H1 (cell line): ENCODE measurements at regions not wholly inside any gene's neighbourhood (a gene's known extent, or its start where the extent isn't known, plus 50 kb on each side); places are given as distances from the start of the nearest gene placed in this dataset.

Source experiments
- CTCF ChIA-PET: fragments of 300-600 bp; sonication (Branson Sonifier 250); formaldehyde crosslinking; loops from one replicate; lab custom pipeline; 2021; ENCODE audit not compliant: partially characterized antibody; lab: Charles Lee
- POLR2A ChIA-PET: fragments of 300-600 bp; sonication (Branson Sonifier 250); formaldehyde crosslinking; loops from one replicate; lab custom pipeline; 2021; ENCODE audit warnings: inconsistent platforms; ENCODE audit not compliant: partially characterized antibody; lab: Charles Lee
- DNase-seq, 2 experiments: peaks; one replicate each; pipeline versions ENCODE4 v3.0.0 to v3.0.0-alpha.2; 2010 to 2022; ENCODE audit warnings: low spot score in 2 of 2, low read depth in 1 of 2, mixed read lengths in 1 of 2
- FAIRE-seq: peaks from 2 replicates; lab custom pipeline; 2011; peaks lifted over from hg19 to GRCh38; lab: Jason Lieb, UNC
- H2AFZ ChIP-seq: 2 replicates; pipeline ENCODE4 v1.8.1; 2012; ENCODE audit warnings: low read length, inconsistent platforms
- H2AK5ac ChIP-seq: 2 replicates; pipeline ENCODE4 v1.6.1; 2013; ENCODE audit warnings: low read depth, low read length
- H2BK120ac ChIP-seq: replicated peaks from 2 replicates; pipeline ENCODE3; 2013; ENCODE audit warnings: low read depth, low read length, inconsistent platforms
- H2BK12ac ChIP-seq: 2 replicates; pipeline ENCODE4 v1.6.1; 2013; ENCODE audit warnings: low read depth, low read length
- H2BK15ac ChIP-seq: 2 replicates; pipeline ENCODE4 v1.6.1; 2013; ENCODE audit warnings: low read length
- H2BK20ac ChIP-seq: 2 replicates; pipeline ENCODE4 v1.6.1; 2013; ENCODE audit warnings: low read length
- H2BK5ac ChIP-seq: 2 replicates; pipeline ENCODE4 v1.6.1; 2013; ENCODE audit warnings: low read depth, low read length
- H3K14ac ChIP-seq: 2 replicates; pipeline ENCODE4 v1.6.1; 2013; ENCODE audit warnings: inconsistent platforms; ENCODE audit not compliant: insufficient read length
- H3K18ac ChIP-seq: 2 replicates; pipeline ENCODE4 v1.6.1; 2013; ENCODE audit warnings: low read length; ENCODE audit errors: extremely low read depth
- H3K23ac ChIP-seq: 2 replicates; pipeline ENCODE4 v1.6.1; 2013; ENCODE audit warnings: inconsistent platforms; ENCODE audit not compliant: insufficient read length
- H3K23me2 ChIP-seq: 2 replicates; pipeline ENCODE4 v1.6.1; 2013; ENCODE audit warnings: low read depth, low read length
- H3K27ac ChIP-seq: 2 replicates; pipeline ENCODE4 v1.6.1; 2011; ENCODE audit warnings: low read depth, low read length, inconsistent platforms
- H3K27me3 ChIP-seq, 4 experiments: replicated peaks in 1 of 4; 1 replicate in 1 of 4; 2 replicates in 3 of 4; pipeline versions ENCODE4 v1.6.1 to v1.8.1; 2011 to 2013; ENCODE audit warnings: low read length in 3 of 4, mild to moderate bottlenecking in 3 of 4, inconsistent platforms in 2 of 4, mixed read lengths in 2 of 4, moderate library complexity in 1 of 4; ENCODE audit not compliant: control insufficient read depth in 3 of 4, insufficient read depth in 3 of 4; ENCODE audit errors: extremely low read depth in 1 of 4
- H3K36me3 ChIP-seq, 4 experiments: 2 replicates each; pipeline versions ENCODE4 v1.6.1 to v1.8.1; 2011 to 2013; ENCODE audit warnings: mild to moderate bottlenecking in 4 of 4, low read length in 3 of 4, moderate library complexity in 2 of 4, control low read depth in 1 of 4, inconsistent platforms in 1 of 4; ENCODE audit not compliant: insufficient read depth in 4 of 4, control insufficient read depth in 2 of 4
- H3K4ac ChIP-seq: replicated peaks from 2 replicates; pipeline ENCODE3; 2013; ENCODE audit warnings: low read length, low read depth, mixed read lengths, inconsistent platforms; ENCODE audit not compliant: insufficient read length
- H3K4me1 ChIP-seq, 4 experiments: replicated peaks in 1 of 4; 1 replicate in 1 of 4; 2 replicates in 3 of 4; pipeline versions ENCODE4 v1.6.1 to v1.8.1; 2011 to 2013; ENCODE audit warnings: low read length in 3 of 4, inconsistent platforms in 2 of 4, mixed read lengths in 1 of 4; ENCODE audit not compliant: insufficient read depth in 4 of 4, control insufficient read depth in 3 of 4
- H3K4me2 ChIP-seq, 2 experiments: 2 replicates each; pipeline versions ENCODE4 v1.6.1 to v1.8.1; 2011 to 2013; ENCODE audit warnings: low read depth in 2 of 2, low read length in 2 of 2, control low read depth in 1 of 2, inconsistent platforms in 1 of 2, mild to moderate bottlenecking in 1 of 2; ENCODE audit not compliant: insufficient read depth in 1 of 2
- H3K4me3 ChIP-seq, 4 experiments: fragments of 200-600, 300-600 bp in 1 of 4; sonication (generic), shearing (Covaris generic), sonication (Bioruptor Twin) in 1 of 4; 2 replicates each; pipeline versions ENCODE4 v1.5.1 to v1.8.1; 2011 to 2016; ENCODE audit warnings: low read length in 4 of 4, low read depth in 3 of 4, control low read depth in 2 of 4, inconsistent platforms in 2 of 4, mild to moderate bottlenecking in 2 of 4, mixed read lengths in 1 of 4, moderate library complexity in 1 of 4; ENCODE audit not compliant: insufficient read depth in 2 of 4; ENCODE audit errors: extremely low read depth in 1 of 4
- H3K56ac ChIP-seq: replicated peaks from 2 replicates; pipeline ENCODE3; 2013; ENCODE audit warnings: low read depth, mild to moderate bottlenecking, mixed read lengths, low read length, inconsistent platforms; ENCODE audit not compliant: insufficient read length
- H3K79me1 ChIP-seq: 2 replicates; pipeline ENCODE4 v1.6.1; 2013; ENCODE audit warnings: low read depth, low read length, control low read depth
- H3K79me2 ChIP-seq, 2 experiments: 2 replicates each; pipeline versions ENCODE4 v1.6.1 to v1.8.1; 2012 to 2013; ENCODE audit warnings: low read length in 2 of 2, mild to moderate bottlenecking in 2 of 2, inconsistent platforms in 1 of 2; ENCODE audit not compliant: insufficient read depth in 2 of 2, control insufficient read depth in 1 of 2
- H3K9ac ChIP-seq, 4 experiments: replicated peaks in 1 of 4; 1 replicate in 1 of 4; 2 replicates in 3 of 4; pipeline versions ENCODE4 v1.6.1 to v1.8.1; 2011 to 2013; ENCODE audit warnings: low read depth in 3 of 4, low read length in 3 of 4, control low read depth in 2 of 4, mild to moderate bottlenecking in 2 of 4, moderate library complexity in 2 of 4, inconsistent platforms in 1 of 4; ENCODE audit errors: extremely low read depth in 1 of 4
- H3K9me3 ChIP-seq, 2 experiments: 2 replicates each; pipeline versions ENCODE4 v1.6.1 to v1.8.1; 2012 to 2013; ENCODE audit warnings: mild to moderate bottlenecking in 2 of 2, moderate library complexity in 2 of 2, control low read depth in 1 of 2, inconsistent platforms in 1 of 2, low read depth in 1 of 2, low read length in 1 of 2, mixed read lengths in 1 of 2; ENCODE audit not compliant: insufficient read depth in 2 of 2
- H4K20me1 ChIP-seq, 2 experiments: replicated peaks in 1 of 2; 2 replicates each; pipeline versions ENCODE3 to v1.8.1; 2011 to 2013; ENCODE audit warnings: inconsistent platforms in 2 of 2, low read length in 2 of 2, mild to moderate bottlenecking in 1 of 2; ENCODE audit not compliant: insufficient read depth in 2 of 2, control insufficient read depth in 1 of 2
- H4K5ac ChIP-seq: 2 replicates; pipeline ENCODE4 v1.6.1; 2013; ENCODE audit warnings: low read length, low read depth, mixed read lengths, inconsistent platforms; ENCODE audit not compliant: insufficient read length
- H4K8ac ChIP-seq: 2 replicates; pipeline ENCODE4 v1.8.0; 2013; ENCODE audit warnings: mild to moderate bottlenecking, moderate library complexity, low read length, inconsistent platforms; ENCODE audit not compliant: insufficient read depth; ENCODE audit errors: extremely low read depth
- H4K91ac ChIP-seq: replicated peaks from 2 replicates; pipeline ENCODE3; 2013; ENCODE audit warnings: low read length, mixed read lengths, inconsistent platforms; ENCODE audit not compliant: insufficient read length
- CEBPB ChIP-seq: IDR thresholded peaks from 2 replicates; pipeline ENCODE4 v1.6.1; 2012; ENCODE audit warnings: low read depth, low read length
- SP4 ChIP-seq: IDR thresholded peaks from 2 replicates; pipeline ENCODE4 v1.6.1; 2012; ENCODE audit warnings: low read length, inconsistent platforms
- WGBS, 2 experiments: shearing (Covaris generic) in 1 of 2; methylation state at CpG; one replicate each; pipeline versions ENCODE4 v1.1.6 to v1.1.7; 2013 to 2015; ENCODE audit warnings: low lambda C conversion rate in 2 of 2, mixed read lengths in 2 of 2, inconsistent platforms in 1 of 2, low coverage in 1 of 2, missing lambda C conversion rate in 1 of 2; ENCODE audit not compliant: insufficient replicate concordance in 2 of 2, insufficient coverage in 1 of 2, insufficient read length in 1 of 2; ENCODE audit errors: extremely low coverage in 1 of 2, missing lambda C conversion rate in 1 of 2; 5-methylcytosine and 5-hydroxymethylcytosine counted together
- TF ChIP-seq, protein P1 (sequence below): IDR thresholded peaks from 2 replicates; pipeline ENCODE4 v1.6.1; 2012; ENCODE audit warnings: inconsistent platforms

DNA sequence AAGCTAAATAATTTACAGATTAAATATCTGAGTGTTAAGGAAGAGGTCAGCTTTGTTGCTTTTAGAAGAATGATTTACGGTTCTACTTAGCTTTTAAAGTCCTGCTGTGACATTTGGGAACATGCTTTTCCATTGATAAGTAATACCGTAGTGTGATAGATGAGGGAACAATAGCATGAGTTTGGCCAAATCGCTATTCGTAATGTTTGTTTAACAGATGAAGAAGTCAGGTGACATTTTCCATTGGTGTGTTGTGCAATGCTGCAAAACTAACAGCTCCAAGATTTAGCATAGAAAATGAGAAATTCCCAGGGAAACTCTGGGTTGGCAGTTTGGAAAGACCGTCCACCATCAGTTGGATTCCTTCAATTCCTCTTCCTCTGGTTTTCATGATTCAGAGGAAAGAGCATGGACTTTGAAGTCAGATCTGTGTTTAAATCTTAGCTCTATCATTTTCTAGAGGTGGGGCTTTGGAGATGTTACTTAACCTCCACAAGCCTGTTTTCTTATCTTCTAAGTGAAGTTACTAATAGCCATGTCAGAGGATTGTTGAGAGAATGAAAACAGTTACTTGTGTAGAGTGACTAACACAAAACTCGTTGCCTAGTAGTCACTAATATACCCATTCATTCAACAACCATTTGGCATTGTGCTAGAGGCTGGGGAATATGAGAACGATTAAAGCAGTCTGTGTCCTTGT is 140.4 kb upstream of the BMPER start:
- H3K27me3 ChIP-seq = no peaks in the 10 kb centered on the region
- no peak overlapping the region for H2AFZ ChIP-seq
- no peaks in the 10 kb centered on the region for H3K23me2 ChIP-seq
- no peak overlapping the region for H3K4ac ChIP-seq
- no peak overlapping the region for H3K18ac ChIP-seq
- H4K91ac ChIP-seq = no peak overlapping the region
- no peak for DNase-seq
- no peak overlapping the region for H3K14ac ChIP-seq
- H3K9ac ChIP-seq = no peak overlapping the region
- no peak overlapping the region for H3K56ac ChIP-seq
- no peaks in the 10 kb centered on the region for H3K9me3 ChIP-seq
- no peak overlapping the region for H2BK15ac ChIP-seq
- no peak overlapping the region for H4K5ac ChIP-seq
- no peak overlapping the region for H3K27ac ChIP-seq
- H3K4me2 ChIP-seq = no peak overlapping the region
- no peak for FAIRE-seq
- H3K23ac ChIP-seq = no peak overlapping the region
- no peak overlapping the region for H2BK12ac ChIP-seq
- H3K4me3 ChIP-seq = no peak overlapping the region
- peaks cover 0 to 3% (median 3%) of the 10 kb centered on the region in 4 experiments; a peak in 3 of 7 replicates for H3K4me1 ChIP-seq
- ChIA-PET CTCF (interaction anchor here (0.7 to 1.5 kb wide), 5 partner anchors 13 to 342 kb away, joined by 3 to 4 read pairs (median 3); no protein-coding TSS in a partner anchor), POLR2A (interaction anchor here (0.7 kb wide), 1 partner anchor 38 kb away, joined by 3 read pairs; no protein-coding TSS in a partner anchor)
- H3K36me3 ChIP-seq = no peaks in the 10 kb centered on the region
- H2BK120ac ChIP-seq = no peak overlapping the region
- no peak overlapping the region for H4K8ac ChIP-seq
- no peak overlapping the region for H2BK5ac ChIP-seq
- no peak overlapping the region for H2BK20ac ChIP-seq
- no peaks in the 10 kb centered on the region for H4K20me1 ChIP-seq
- WGBS, 2 experiments = 93% methylated on average over 7 of the region's 7 CpGs; no CpG with 5 or more reads in 1 of the 2 experiments
- H3K79me1 ChIP-seq = no peaks in the 10 kb centered on the region
- peak; percentile 46; the same call in 1 of the 2 replicates for TF ChIP-seq CEBPB
- TF ChIP-seq, protein P1, sequence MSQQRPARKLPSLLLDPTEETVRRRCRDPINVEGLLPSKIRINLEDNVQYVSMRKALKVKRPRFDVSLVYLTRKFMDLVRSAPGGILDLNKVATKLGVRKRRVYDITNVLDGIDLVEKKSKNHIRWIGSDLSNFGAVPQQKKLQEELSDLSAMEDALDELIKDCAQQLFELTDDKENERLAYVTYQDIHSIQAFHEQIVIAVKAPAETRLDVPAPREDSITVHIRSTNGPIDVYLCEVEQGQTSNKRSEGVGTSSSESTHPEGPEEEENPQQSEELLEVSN = no peak
- no peak for TF ChIP-seq SP4
- H3K79me2 ChIP-seq = no peaks in the 10 kb centered on the region
- H2AK5ac ChIP-seq = no peak overlapping the region
